ENCODE measurements at regions not wholly inside any gene's neighbourhood (a gene's known extent, or its start where the extent isn't known, plus 50 kb on each side); places are given as distances from the start of the nearest gene placed in this dataset.

DNA sequence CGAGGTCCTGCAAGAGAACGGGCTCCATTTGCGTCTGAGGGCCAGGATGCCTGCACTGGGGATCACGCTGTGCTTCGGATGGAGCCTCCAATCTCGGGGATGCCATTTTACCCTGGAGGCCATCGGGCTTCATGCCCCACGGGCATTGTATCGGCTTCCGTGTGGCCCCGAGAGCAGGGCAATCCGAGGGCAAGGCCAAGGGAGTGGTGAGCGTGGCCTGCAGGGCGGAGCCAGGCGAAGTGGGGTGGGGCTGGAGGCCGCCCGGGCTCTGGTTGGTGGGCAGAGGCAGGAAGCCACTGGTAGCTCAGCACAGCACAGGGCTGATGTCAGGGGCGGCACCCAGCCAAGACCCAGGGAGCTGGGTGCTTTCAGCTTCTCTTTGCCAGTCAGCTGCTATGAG, 57.5 kb upstream of the BHLHE23 start:
- peak overlapping the region; percentile 46; the same call in 1 of the 2 replicates for H3K27ac ChIP-seq
- TF ChIP-seq, protein P1, sequence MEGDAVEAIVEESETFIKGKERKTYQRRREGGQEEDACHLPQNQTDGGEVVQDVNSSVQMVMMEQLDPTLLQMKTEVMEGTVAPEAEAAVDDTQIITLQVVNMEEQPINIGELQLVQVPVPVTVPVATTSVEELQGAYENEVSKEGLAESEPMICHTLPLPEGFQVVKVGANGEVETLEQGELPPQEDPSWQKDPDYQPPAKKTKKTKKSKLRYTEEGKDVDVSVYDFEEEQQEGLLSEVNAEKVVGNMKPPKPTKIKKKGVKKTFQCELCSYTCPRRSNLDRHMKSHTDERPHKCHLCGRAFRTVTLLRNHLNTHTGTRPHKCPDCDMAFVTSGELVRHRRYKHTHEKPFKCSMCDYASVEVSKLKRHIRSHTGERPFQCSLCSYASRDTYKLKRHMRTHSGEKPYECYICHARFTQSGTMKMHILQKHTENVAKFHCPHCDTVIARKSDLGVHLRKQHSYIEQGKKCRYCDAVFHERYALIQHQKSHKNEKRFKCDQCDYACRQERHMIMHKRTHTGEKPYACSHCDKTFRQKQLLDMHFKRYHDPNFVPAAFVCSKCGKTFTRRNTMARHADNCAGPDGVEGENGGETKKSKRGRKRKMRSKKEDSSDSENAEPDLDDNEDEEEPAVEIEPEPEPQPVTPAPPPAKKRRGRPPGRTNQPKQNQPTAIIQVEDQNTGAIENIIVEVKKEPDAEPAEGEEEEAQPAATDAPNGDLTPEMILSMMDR (conservative IDR thresholded peaks at IDR 0.05) = no peak
- TF ChIP-seq ZFX (IDR thresholded peaks at IDR 0.05) = no peak

DNA sequence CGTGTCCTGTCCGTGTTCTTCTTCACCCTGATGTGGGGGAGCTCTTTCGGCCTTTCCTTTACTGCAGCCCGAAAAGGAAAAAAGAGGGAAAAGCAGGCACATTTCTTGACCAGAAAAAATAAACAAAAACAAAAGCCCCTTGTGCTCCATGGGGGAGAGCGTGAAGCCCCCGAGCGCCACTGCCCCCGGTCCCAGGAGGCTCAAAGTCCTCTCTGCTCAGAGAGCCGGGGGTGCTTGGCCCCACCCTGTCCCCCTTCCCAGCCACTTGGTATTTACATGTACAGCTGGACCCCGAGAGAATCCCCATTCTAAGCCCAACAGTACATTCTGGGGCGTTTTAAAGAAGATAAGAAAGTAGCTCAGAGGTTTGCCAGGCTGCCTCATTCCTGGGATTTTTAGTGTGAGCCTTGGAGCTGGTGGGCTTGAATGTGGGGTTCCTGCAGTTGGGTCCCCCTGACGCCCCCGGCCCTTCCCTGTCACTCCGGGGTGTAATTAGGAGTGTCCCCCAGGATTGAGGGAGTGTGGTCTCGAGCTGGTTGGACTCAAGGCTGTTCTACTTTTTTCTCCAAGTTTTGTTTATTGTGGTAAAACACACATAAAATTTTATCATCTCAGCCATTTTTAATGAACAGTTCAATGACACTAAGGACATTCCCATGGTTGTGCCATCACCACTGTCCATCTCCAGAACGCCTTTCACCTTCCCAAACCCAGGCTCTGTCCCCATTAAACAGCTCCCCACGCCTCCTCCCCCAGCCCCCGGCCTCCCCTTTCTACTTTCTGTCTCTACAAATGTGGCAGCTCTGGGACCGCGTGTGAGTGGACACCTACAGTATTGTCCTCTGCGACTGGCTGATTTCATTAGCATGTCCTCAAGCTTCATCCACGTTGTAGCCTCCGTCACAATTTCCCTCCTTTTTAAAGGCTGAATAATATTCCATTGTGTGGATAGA, 55.7 kb upstream of the BHLHE23 start:
- TF ChIP-seq, protein P1 (conservative IDR thresholded peaks at IDR 0.05) = no peak
- TF ChIP-seq ZFX (IDR thresholded peaks at IDR 0.05) = no peak
- no peak overlapping the region for H3K27ac ChIP-seq

DNA sequence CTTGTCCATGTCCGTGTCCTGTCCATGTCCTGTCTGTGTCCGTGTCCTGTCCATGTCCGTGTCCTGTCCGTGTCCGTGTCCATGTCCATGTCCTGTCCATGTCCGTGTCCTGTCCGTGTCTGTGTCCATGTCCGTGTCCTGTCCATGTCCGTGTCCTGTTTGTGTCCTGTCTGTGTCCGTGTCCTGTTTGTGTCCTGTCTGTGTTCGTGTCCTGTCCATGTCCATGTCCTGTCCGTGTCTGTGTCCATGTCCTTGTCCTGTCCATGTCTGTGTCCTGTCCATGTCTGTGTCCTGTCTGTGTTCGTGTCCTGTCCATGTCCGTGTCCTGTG, 55.0 kb upstream of the BHLHE23 start:
- no peak for TF ChIP-seq ZFX (IDR thresholded peaks at IDR 0.05)
- TF ChIP-seq, protein P1 (conservative IDR thresholded peaks at IDR 0.05) = no peak

DNA sequence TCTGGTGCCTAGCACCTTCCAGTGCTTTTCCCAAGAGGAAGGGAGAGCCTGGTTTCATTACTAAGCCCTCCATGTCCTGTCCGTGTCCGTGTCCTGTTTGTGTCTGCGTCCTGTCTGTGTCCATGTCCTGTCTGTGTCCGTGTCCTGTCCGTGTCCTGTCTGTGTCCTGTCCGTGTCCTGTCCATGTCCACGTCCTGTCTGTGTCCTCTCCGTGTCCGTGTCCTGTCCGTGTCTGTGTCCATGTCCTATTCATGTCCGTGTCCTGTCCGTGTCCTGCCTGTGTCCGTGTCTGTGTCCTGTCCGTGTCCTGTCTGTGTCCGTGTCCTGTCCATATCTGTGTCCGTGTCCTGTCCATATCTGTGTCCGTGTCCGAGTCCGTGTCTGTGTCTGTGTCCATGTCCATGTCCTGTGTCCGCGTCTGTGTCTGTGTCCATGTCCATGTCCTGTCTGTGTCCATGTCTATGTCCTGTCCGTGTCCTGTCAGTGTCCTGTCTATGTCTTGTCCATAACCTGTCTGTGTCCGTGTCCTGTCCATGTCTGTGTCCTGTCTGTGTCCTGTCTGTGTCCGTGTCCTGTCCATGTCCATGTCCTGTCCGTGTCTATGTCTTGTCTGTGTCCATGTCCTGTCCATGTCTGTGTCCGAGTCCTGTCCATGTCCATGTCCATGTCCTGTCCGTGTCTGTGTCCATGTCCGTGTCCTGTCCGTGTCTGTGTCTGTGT, 54.4 kb upstream of the BHLHE23 start:
- no peak overlapping the region for H3K27ac ChIP-seq
- no peak for TF ChIP-seq ZFX (IDR thresholded peaks at IDR 0.05)
- TF ChIP-seq, protein P1 (conservative IDR thresholded peaks at IDR 0.05) = no peak

More for the DNA sequence above, 55.0 kb upstream of the BHLHE23 start:
- no peak overlapping the region for H3K27ac ChIP-seq

DNA sequence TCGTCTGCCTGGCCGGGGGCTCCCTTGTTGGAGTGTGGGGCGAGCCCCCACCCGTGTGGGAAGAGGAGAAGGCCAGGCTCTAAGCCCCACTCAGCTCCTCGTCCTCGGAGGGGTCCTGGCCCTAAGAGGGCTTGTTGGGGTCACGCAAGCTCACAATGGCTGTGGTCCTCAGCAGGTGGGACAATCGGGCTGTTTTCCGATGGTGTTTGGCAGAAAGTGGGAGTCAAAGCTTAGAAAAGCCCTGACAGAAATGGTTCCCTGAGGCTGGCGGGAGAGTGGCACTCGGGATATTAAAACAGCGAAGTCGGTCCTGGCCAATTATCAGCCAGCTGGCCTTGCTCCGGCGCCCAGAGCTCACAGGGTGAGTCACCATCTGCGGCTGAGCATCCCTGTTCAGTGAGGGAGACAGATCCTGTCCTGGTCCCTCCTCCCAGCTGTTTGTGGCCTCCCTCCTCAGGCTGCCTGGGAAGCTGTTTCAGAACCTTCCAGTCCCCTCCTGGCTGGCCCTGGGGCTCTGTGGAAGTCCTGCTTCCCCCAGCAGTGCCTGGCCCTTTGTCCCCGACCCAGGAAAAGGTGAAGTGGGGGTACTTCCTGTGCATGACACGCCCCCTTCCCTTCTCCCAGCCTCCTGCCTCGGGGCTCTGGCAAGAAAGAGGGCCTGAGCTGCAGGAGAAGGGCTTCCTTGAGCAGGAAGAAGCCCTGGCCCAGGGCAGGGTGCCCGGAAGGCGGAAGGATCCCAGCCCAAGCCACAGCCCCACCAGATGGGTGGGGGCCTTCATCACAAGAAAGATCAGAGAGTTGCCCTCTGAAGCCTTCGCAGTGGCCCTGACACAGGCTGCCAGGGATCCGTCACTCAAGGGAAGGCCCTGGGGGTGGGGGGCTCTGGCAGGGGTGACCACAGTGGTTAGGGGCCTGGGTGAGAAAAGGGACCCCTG, 53.6 kb upstream of the BHLHE23 start:
- no peak for TF ChIP-seq ZFX (IDR thresholded peaks at IDR 0.05)
- TF ChIP-seq, protein P1 (conservative IDR thresholded peaks at IDR 0.05) = no peak
- H3K27ac ChIP-seq = no peak overlapping the region

DNA sequence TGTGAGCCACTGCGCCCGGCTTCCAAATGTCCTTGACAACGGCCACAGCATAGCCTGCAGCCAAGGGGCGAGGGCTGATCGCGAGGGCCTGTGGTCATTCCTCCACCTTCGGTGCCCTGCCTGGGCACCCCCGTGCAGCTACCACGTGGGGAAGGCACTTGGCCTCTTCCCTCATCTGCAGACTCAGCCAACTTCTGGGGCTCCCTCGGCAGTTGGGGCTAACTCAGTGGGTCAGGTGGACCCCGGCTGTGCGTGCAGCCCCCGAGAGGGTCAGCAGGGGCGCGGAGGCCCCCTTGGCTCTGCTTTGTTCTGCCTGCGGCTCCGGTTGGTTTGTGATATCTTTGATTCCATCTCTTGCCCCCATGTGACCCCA, 52.9 kb upstream of the BHLHE23 start:
- TF ChIP-seq, protein P1 (conservative IDR thresholded peaks at IDR 0.05) = no peak
- no peak for TF ChIP-seq ZFX (IDR thresholded peaks at IDR 0.05)
- H3K27ac ChIP-seq = no peak overlapping the region

Data from C4-2B (cell line).